GM18517 (cell line): ENCODE measurements at regions not wholly inside any gene's neighbourhood (a gene's known extent, or its start where the extent isn't known, plus 50 kb on each side); places are given as distances from the start of the nearest gene placed in this dataset.

Source experiments
- ATAC-seq: cut with Tn5 transposase; IDR thresholded peaks from one replicate; pipeline ENCODE4 v1.9.1; 2021; ENCODE audit warnings: mild to moderate bottlenecking, moderate library complexity; ENCODE audit not compliant: unreplicated experiment

- ATAC-seq, result no peak
These were observed 591.0 kb upstream of the PFKP start for GRCh38 chr10:2476218-2476811.

GRCh38 chr10:2475711-2476217, 591.6 kb upstream of the PFKP start:
- no peak for ATAC-seq

GRCh38 chr10:2471811-2472210, 595.5 kb upstream of the PFKP start:
- no peak for ATAC-seq

- no peak for ATAC-seq
These were observed 597.5 kb upstream of the PFKP start for GRCh38 chr10:2469802-2470201.

- ATAC-seq, result no peak
These were observed 602.9 kb upstream of the PFKP start for GRCh38 chr10:2464483-2464882.

GRCh38 chr10:2463316-2463715, 604.0 kb upstream of the PFKP start:
- no peak for ATAC-seq

- no peak for ATAC-seq
These were observed 604.8 kb upstream of the PFKP start for GRCh38 chr10:2462581-2462980.

- no peak for ATAC-seq
These were observed 606.5 kb upstream of the PFKP start for GRCh38 chr10:2460812-2461211.

- no peak for ATAC-seq
These were observed 607.6 kb upstream of the PFKP start for GRCh38 chr10:2459713-2460112.

- no peak for ATAC-seq
These were observed 610.5 kb upstream of the PFKP start for GRCh38 chr10:2456834-2457233.

- ATAC-seq, result no peak
These were observed 622.0 kb upstream of the PFKP start for GRCh38 chr10:2445370-2445769.

- no peak for ATAC-seq
These were observed 627.4 kb upstream of the PFKP start for GRCh38 chr10:2439983-2440382.

GRCh38 chr10:2439000-2439399, 628.3 kb upstream of the PFKP start:
- ATAC-seq, result no peak

GRCh38 chr10:2438248-2438939, 629.0 kb upstream of the PFKP start:
- ATAC-seq, result no peak

GRCh38 chr10:2436933-2437332, 630.4 kb upstream of the PFKP start:
- ATAC-seq, result no peak

- no peak for ATAC-seq
These were observed 635.4 kb upstream of the PFKP start for GRCh38 chr10:2431961-2432360.

- ATAC-seq, result no peak
These were observed 639.9 kb upstream of the PFKP start for GRCh38 chr10:2427412-2427811.

- no peak for ATAC-seq
These were observed 642.0 kb upstream of the PFKP start for GRCh38 chr10:2425320-2425719.

- ATAC-seq, result no peak
These were observed 652.8 kb upstream of the PFKP start for GRCh38 chr10:2414562-2414961.

GRCh38 chr10:2414039-2414438, 653.3 kb upstream of the PFKP start:
- ATAC-seq, result no peak

GRCh38 chr10:2410049-2410448, 657.3 kb upstream of the PFKP start:
- ATAC-seq, result no peak

- no peak for ATAC-seq
These were observed 664.1 kb upstream of the ADARB2 start for GRCh38 chr10:2401459-2401858.

GRCh38 chr10:2399482-2399881, 662.2 kb upstream of the ADARB2 start:
- ATAC-seq, result no peak
